OCI-LY1 (cell line): ENCODE measurements at regions not wholly inside any gene's neighbourhood (a gene's known extent, or its start where the extent isn't known, plus 50 kb on each side); places are given as distances from the start of the nearest gene placed in this dataset.
A peak's percentile ranks its signal among the peaks of the same experiment; 100 is the strongest.

ENCODE experiments used
- H2AFZ ChIP-seq: fragments of 200-600 bp; sonication (generic), shearing (Covaris generic); 2 replicates; pipeline ENCODE4 v1.6.0; 2014; ENCODE audit warnings: antibody characterized with exemption, mild to moderate bottlenecking, low read length
- H3F3A ChIP-seq: fragments of 200-600 bp; sonication (generic), shearing (Covaris generic); 2 replicates; pipeline ENCODE4 v1.6.0; 2014; ENCODE audit warnings: mild to moderate bottlenecking, antibody characterized with exemption, low read length, moderate library complexity; ENCODE audit not compliant: insufficient read depth
- H3K27ac ChIP-seq: fragments of 200-600 bp; sonication (generic); 2 replicates; pipeline ENCODE4 v1.5.1; 2014; ENCODE audit warnings: low read length, mixed run types, mild to moderate bottlenecking, low read depth; ENCODE audit not compliant: poor library complexity, severe bottlenecking
- H3K27me3 ChIP-seq: fragments of 200-600 bp; sonication (generic); 2 replicates; pipeline ENCODE4 v1.6.0; 2014; ENCODE audit warnings: antibody characterized with exemption, mild to moderate bottlenecking, low read length, moderate library complexity; ENCODE audit not compliant: insufficient read depth
- H3K36me3 ChIP-seq: fragments of 200-600 bp; sonication (generic); 2 replicates; pipeline ENCODE4 v1.6.1; 2014; ENCODE audit warnings: mild to moderate bottlenecking, antibody characterized with exemption, low read length, moderate library complexity, mixed read lengths; ENCODE audit not compliant: insufficient read depth
- H3K4me1 ChIP-seq: fragments of 200-600 bp; sonication (generic); 2 replicates; pipeline ENCODE4 v1.5.1; 2014; ENCODE audit warnings: mild to moderate bottlenecking, low read length, moderate library complexity; ENCODE audit not compliant: insufficient read depth, severe bottlenecking
- H3K4me2 ChIP-seq: fragments of 200-600 bp; sonication (generic), shearing (Covaris generic); 2 replicates; pipeline ENCODE4 v1.6.1; 2014; ENCODE audit warnings: low read length
- H3K4me3 ChIP-seq: fragments of 200-600 bp; sonication (generic); 2 replicates; pipeline ENCODE4 v1.5.1; 2014; ENCODE audit warnings: low read length, low read depth, mild to moderate bottlenecking, mixed read lengths; ENCODE audit not compliant: poor library complexity, severe bottlenecking
- H3K79me2 ChIP-seq: fragments of 200-600 bp; shearing (Covaris generic); 2 replicates; pipeline ENCODE4 v1.6.1; 2016; ENCODE audit warnings: mixed run types, low read length, mixed read lengths; ENCODE audit not compliant: insufficient read depth
- H3K9ac ChIP-seq: fragments of 200-600 bp; sonication (generic), shearing (Covaris generic); 2 replicates; pipeline ENCODE4 v1.6.1; 2014; ENCODE audit warnings: mild to moderate bottlenecking, low read length, mixed read lengths
- H3K9me2 ChIP-seq: fragments of 200-600 bp; sonication (generic), shearing (Covaris generic); 2 replicates; pipeline ENCODE4 v1.6.1; 2014; ENCODE audit warnings: low read depth, mild to moderate bottlenecking, low read length, mixed read lengths
- H3K9me3 ChIP-seq: fragments of 200-600 bp; shearing (Covaris generic); 2 replicates; pipeline ENCODE4 v1.6.1; 2014; ENCODE audit warnings: low read length, mixed read lengths
- H4K20me1 ChIP-seq: fragments of 200-600 bp; sonication (generic), shearing (Covaris generic); 2 replicates; pipeline ENCODE4 v1.6.0; 2016; ENCODE audit warnings: mild to moderate bottlenecking, low read length; ENCODE audit not compliant: insufficient read depth
- CTCF ChIP-seq: fragments of 200-600 bp; sonication (generic), shearing (Covaris generic); IDR thresholded peaks from 2 replicates; pipeline ENCODE4 v1.5.1; 2017; ENCODE audit warnings: mild to moderate bottlenecking, antibody characterized with exemption, low read length, moderate library complexity, mixed read lengths
- EZH2 ChIP-seq: fragments of 200-600 bp; sonication (generic), shearing (Covaris generic); IDR thresholded peaks from 2 replicates; pipeline ENCODE4 v1.8.0; 2017; ENCODE audit warnings: borderline replicate concordance, mixed run types, mild to moderate bottlenecking, antibody characterized with exemption, low read length, moderate library complexity, mixed read lengths

- Histone ChIP-seq H3K36me3 (no peaks in the 10 kb centered on the region), H3K79me2 (no peaks in the 10 kb centered on the region), H3K9ac (peak overlapping the region; percentile 98), H3K27me3 (no peaks in the 10 kb centered on the region), H3K9me3 (no peaks in the 10 kb centered on the region), H3K4me1 (peaks cover 44% of the 10 kb centered on the region), H2AFZ (no peak overlapping the region), H3K4me3 (peak overlapping the region; percentile 95), H3K27ac (peak overlapping the region; percentile 83), H4K20me1 (no peaks in the 10 kb centered on the region), H3K9me2 (no peaks in the 10 kb centered on the region), H3K4me2 (peak overlapping the region; percentile 85), H3F3A (peaks cover 14% of the 10 kb centered on the region; the same call in 1 of the 2 replicates)
- no peak for TF ChIP-seq CTCF
- TF ChIP-seq EZH2, result no peak
These were observed 62.5 kb upstream of the IRF2 start for GRCh38 chr4:184536881-184537248.

- H3K36me3 ChIP-seq, result no peaks in the 10 kb centered on the region
These were observed 61.9 kb upstream of the IRF2 start for GRCh38 chr4:184536065-184536880.

GRCh38 chr4:184534511-184535391, 60.4 kb upstream of the IRF2 start:
- TF ChIP-seq CTCF, result no peak
- no peak for TF ChIP-seq EZH2
- no peak overlapping the region for H2AFZ ChIP-seq
- no peaks in the 10 kb centered on the region for H3K27me3 ChIP-seq
- peaks cover 14% of the 10 kb centered on the region; the same call in 1 of the 2 replicates for H3F3A ChIP-seq
- H3K4me3 ChIP-seq, result no peak overlapping the region
- peak overlapping the region; percentile 85 for H3K4me2 ChIP-seq
- H3K79me2 ChIP-seq, result no peaks in the 10 kb centered on the region
- H3K4me1 ChIP-seq, result peaks cover 44% of the 10 kb centered on the region
- no peaks in the 10 kb centered on the region for H4K20me1 ChIP-seq
- H3K9me3 ChIP-seq, result peaks cover 1% of the 10 kb centered on the region; the same call in 1 of the 2 replicates
- no peaks in the 10 kb centered on the region for H3K9me2 ChIP-seq
- no peak overlapping the region for H3K9ac ChIP-seq
- no peaks in the 10 kb centered on the region for H3K36me3 ChIP-seq
- peak overlapping the region; percentile 21 for H3K27ac ChIP-seq

More at GRCh38 chr4:184536065-184536880, 61.9 kb upstream of the IRF2 start:
- no peaks in the 10 kb centered on the region for H4K20me1 ChIP-seq
- H2AFZ ChIP-seq, result no peak overlapping the region
- H3K4me2 ChIP-seq, result peak overlapping the region; percentile 85
- H3K27me3 ChIP-seq, result no peaks in the 10 kb centered on the region
- no peak overlapping the region for H3K27ac ChIP-seq
- peaks cover 44% of the 10 kb centered on the region for H3K4me1 ChIP-seq
- no peaks in the 10 kb centered on the region for H3K79me2 ChIP-seq
- H3K9me2 ChIP-seq, result no peaks in the 10 kb centered on the region
- peak overlapping the region; percentile 95 for H3K4me3 ChIP-seq
- TF ChIP-seq EZH2 (no peak), CTCF (no peak)
- peaks cover 14% of the 10 kb centered on the region; the same call in 1 of the 2 replicates for H3F3A ChIP-seq
- H3K9me3 ChIP-seq, result no peaks in the 10 kb centered on the region
- H3K9ac ChIP-seq, result peak overlapping the region; percentile 98
